ENCODE measurements at regions not wholly inside any gene's neighbourhood (a gene's known extent, or its start where the extent isn't known, plus 50 kb on each side); places are given as distances from the start of the nearest gene placed in this dataset.

- TF ChIP-seq BHLHE40 (IDR thresholded peaks at IDR 0.05; ENCODE audit: low read length) (no peak), JUNB (CRISPR knock-in tag; IDR thresholded peaks at IDR 0.05; ENCODE audit: borderline replicate concordance) (no peak), XRCC5 (optimal IDR thresholded peaks at IDR 0.05; ENCODE audit: low read length) (no peak), SRSF1 (optimal IDR thresholded peaks at IDR 0.05; ENCODE audit: low read depth, low read length) (no peak), MAX (IDR thresholded peaks at IDR 0.05) (no peak)
Observed at GRCh38 chr12:107282628-107283027, 189.3 kb upstream of the CRY1 start.
